ENCODE measurements at regions not wholly inside any gene's neighbourhood (a gene's known extent, or its start where the extent isn't known, plus 50 kb on each side); places are given as distances from the start of the nearest gene placed in this dataset.

DNA sequence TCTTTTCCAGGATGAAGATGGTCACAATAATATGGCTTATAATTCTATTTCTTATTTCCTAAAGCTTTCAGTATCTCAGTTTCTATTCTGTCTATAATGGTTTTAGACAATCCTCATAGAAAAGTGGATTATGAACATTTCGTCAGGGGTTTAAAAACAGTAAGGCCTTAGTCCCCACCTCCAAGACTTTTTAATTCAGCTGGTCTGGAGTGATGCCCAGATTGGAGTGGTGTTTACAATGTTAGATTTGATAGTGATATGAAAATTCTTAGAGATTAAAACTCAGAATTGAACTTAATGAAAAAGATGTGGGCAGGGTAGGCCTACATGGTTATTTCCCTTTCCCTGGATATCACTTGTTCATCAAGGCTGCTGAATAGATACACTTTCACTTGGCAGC is 1238.3 kb downstream of the SORCS3 start:
- DNase-seq (ENCODE audit: low spot score) = no peak

DNA sequence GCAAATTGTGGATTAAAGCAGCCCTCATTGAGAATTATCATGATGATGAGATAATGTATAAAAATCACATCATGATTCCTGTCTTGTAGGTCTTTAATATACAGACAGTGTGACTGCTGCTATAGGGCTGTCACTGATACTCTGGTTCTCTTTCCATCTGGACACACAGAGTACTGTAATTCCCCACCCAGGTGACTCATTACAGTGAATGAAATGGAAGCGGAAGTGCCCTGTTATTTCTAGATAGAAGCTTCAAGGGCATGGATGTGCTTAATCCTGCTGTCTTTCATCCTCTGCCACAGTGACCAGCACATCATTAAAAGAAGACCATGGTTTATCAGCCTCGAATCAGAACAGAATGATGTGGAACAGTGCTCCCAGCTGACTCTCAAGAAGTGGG is 1234.0 kb downstream of the SORCS3 start:
- DNase-seq (ENCODE audit: low spot score) = no peak

DNA sequence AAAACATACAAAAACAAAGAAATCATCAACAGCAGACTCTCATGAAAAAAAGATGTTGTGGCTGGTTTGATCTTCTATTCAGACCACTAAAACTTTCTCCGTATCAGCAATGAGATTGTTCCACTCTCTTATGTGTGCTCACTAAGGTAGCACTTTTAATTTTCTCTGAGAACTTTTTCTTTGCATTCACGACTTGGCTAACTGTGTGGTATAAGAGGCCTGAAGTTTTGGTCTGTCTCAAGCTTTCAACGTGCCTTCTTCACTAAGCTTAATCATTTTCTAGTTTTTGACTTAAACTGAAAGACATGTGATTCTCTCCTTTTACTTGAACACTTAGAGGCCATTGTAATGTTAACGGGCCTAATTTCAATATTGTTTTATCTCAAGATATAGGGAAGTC is 1231.6 kb downstream of the SORCS3 start:
- DNase-seq (ENCODE audit: low spot score) = no peak

DNA sequence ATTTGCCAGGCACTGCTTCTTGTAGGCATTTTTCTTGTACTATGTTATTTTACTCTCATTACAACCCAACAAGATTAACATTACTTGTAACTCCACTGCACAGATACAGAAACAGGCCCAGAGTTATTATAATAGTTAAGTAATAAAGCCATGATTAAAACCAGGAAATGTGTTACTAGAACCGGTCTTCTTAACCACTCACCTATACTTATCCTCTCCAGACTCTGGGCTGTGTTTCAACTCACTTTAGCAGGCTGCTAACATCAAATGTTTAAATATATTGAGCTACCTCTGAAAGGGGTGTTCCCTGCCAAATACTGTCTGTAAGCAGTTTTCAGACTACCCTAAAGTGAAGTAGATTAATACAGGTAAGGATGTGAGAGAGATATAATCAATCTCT is 1227.8 kb downstream of the SORCS3 start:
- DNase-seq (ENCODE audit: low spot score) = no peak

DNA sequence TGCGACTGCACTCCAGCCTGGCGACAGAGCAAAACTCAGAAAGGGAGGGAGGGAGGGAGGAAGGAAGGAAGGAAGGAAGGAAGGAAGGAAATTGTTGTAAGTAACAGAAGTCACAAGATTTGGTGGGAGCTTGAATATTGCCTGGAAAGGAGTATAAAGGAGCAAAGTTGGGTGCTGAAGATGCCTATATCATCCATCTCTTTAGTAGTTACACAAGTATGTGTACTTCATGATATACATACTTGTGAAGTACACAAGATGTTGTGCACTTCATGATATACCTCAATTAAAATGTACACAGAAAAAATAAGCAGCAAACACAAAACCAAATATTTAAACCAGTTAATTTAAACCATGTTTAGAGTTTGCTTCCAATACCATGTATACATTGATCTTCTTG is 1223.8 kb downstream of the SORCS3 start:
- no peak for DNase-seq (ENCODE audit: low spot score)

DNA sequence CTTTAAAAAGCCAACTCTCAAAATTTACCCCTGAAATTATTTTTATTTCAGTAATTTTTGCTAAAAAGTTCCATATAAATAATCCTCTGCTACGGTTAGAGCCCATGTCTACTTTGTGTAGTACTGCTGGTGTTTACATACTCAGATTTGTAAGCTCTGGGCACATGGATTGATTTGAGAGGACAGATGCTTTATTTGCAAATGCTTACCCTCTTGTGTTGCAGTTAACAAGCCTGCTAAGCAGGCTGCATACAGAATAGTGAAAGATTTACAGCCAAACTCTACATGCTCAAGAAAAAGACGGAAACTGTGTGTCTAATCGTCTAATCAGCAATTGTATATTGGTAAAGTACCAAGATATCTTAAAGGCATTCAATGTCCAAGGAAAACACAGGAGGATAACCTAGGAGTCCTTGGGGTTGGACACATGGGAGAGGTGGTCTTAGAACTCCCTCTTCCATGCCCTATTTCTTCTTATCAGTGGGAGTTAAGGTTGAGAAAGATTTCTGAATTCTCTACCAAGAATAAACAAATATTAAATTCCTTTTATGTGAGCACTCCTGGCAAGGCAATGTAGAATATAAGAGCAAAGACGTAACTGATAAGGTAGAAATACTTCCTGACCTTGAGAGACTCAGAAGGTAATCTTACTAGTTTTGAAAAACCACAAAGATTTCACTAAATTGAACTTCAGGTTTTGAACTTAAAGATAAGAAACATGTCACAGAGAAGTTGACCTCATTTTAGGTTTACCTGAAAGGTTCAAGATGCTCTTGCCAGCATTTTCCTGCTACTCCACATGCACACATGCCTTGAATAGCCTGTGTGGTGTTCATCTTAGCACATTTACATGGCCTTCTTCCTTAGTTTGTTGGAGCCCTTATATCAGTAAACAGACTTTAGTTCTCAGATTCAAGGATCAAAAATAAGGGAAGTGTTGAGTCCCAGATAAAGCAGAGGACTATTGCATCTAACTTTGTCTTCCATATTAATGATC is 1216.5 kb downstream of the SORCS3 start:
- no peak for DNase-seq (ENCODE audit: low spot score)

DNA sequence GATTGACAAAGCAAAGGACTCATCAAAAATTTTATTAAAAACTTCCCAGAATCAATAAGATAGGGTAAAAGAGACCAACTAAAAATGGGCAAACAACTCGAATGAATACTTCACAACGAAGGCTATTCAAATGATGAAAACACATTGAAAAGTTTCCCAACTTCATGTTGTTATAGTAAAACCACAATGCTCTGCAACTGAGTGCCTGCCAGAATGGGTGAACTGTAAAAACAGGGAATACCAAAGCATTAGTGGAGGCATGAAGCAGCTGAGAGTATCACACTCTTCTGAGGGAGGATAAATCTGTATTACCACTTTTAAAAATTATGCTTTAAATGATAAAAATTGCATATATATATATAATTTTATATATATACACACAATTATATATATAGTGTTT is 1214.7 kb downstream of the SORCS3 start:
- DNase-seq (ENCODE audit: low spot score) = no peak

DNA sequence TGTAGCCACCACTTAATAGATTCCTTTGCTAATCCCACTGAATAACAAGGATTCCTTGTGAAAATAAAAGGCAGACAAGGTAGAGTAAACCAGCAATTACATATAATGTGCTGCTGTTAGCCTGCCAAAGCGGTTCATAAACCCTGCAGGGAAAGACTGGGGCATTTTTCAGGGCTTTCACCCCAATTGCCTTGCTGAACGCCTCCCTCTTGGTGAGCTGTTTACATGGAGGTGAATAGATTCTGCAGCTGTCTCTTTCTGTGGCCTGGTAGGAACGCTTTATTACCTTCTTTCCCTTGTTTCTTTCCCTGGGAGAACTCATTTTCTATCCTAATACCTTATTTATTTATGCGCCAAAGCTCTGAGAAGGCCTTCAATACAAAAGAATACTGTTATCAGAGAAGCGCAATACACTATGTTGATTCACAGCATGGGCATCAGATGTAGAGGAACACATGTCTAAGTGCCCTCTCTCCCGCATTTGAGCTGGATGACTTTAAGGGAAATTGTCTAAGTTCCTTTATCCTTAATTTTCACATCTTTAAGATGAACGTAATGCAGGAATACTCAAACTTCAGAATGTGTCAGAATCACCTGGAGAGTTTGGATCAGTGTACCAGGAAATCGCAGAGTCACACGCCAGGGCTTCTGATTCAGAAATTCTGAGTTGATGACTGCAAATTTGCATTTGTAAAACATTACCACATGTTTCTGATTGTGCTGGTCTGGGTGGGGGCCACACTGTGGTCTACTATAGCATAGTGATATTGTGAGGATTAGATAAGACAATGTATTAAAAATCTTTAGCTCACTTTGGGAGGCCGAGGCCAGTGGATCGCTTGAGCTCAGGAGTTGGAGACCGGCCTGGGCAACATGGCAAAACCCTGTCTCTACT is 1203.8 kb downstream of the SORCS3 start:
- no peak for DNase-seq (ENCODE audit: low spot score)

DNA sequence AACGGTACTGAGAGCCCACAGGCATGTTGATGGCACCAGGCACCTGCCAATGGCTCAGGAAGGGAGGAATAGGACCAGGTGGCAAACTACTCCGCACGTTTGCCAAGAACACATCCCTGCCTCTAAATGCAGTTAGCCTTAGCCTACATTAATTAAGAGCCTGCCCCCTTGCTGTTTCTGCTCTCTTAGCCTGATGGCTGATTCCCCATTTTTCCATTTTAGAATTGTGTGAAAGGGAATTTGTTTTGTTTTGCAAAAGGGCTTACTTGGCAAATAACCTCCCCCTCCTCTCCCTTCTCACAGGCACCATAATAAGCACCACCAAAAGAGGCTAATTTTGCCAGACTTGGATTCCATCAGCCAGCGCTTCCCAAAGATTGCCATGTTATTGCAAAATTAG is 1203.2 kb downstream of the SORCS3 start:
- DNase-seq (ENCODE audit: low spot score) = no peak

DNA sequence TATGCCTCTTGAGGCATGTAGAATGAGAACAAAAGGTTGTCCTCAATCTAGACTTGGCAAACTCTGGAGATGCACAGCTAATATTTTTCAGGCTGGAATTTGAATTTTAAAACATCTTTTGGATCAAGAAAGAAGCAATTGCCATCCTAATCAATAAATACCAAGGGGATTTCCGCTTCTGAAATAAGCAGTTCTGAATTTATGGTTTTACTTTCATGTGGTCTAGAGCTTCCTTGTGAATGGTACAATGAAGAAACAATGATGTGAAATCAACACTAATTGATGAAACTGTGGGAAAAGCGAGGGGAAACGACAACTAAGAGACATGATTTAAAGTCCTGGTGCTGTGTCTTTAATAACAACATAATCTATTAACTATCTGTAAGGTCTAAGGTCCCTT is 1202.7 kb downstream of the SORCS3 start:
- no peak for DNase-seq (ENCODE audit: low spot score)

DNA sequence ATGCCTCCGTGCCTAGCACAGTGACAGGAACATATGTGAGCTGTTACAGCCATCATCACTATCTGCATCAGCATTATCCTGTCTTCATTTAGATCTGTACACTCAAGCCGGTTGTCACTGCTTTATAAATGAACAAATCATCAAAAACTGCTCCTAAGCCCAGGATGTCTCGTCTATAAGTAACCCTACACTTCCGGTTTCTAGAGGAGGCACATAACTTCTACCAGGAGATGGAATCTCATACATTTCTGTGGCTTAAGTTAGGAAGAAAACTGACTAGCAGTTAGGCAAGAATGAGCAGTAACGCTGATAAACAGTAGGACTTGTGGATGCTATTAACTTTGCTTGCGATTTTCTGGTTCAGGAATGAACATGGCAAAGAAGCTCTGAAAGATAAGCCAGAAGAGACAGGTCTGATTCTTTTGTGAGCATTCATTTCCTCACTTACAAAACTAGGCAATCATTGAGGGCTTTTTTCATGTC is 1199.2 kb downstream of the SORCS3 start:
- DNase-seq (ENCODE audit: low spot score) = no peak

DNA sequence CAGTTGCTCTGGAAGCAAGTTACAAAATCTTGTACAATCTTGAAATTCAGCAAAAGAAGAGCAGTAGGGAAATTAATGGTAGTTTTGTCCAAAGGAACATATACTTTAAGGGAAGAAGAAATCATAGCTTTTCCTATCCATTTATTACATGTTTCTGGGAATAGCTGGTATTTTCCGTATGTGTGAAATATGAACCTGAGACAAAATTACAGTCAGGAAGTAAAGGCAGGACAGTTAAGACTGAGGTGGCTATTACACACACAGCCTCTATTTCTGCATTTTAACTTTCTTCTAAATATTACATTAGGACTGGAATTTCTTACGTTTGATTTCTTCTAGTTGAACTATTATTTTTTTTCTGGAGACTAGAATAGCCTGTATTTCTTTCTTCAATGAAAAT is 1197.3 kb downstream of the SORCS3 start:
- no peak for DNase-seq (ENCODE audit: low spot score)

DNA sequence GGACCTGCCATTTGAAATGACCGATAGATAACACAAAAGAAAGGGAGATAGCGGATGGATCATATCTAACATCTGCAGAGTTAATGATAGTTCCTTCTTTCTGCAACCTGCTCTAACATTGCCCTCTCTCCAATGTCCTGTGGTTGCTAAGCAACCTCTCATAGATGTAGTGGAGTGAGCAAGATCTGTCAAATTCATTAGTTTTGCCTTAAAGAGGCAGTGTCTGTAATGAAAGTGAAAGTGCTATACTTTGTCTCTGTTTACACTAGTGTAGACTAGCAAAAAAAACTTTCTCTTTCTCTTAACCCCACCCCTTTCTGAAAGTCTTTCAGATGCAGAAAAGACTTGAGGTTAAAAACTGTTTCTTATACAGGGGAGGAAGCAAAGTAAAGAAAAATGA is 1196.9 kb downstream of the SORCS3 start:
- peak; percentile 32 for DNase-seq (ENCODE audit: low spot score)

DNA sequence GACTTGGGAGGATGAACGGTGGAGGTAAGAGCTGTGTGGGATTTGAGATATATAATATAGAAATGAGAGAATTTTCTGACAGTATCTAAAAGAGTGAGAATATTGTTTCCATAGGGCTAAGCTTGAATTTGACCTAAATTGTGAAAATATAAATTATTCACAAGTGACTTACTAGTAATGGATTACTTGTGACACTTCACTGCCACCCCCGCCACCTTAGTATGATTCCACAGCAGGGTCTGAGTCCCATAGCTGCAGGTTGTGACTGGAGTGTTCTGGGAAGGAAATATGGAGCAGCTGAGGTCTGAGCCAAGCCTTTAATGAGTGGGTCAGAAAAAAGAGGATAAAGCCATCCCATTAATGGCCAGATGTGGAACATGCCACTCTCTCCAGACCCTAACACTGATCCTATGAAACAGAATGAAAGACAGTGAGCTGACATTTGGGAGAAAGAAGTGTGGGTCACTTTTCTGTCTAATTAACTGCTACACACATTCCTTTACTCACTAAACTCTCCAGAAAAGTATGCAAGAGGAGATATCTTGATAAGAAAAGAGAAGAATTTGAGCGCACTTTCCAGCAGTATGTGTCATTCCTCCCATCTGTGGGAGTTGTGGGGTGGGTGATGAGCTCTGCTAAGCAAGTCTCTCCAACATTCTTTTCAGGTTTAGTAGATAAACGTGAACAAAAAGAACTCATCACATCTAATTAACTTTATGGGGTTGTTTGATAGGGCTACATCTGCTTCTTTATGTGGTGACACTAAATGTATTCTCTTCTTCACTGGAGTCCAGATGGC is 1193.4 kb downstream of the SORCS3 start:
- no peak for DNase-seq (ENCODE audit: low spot score)

DNA sequence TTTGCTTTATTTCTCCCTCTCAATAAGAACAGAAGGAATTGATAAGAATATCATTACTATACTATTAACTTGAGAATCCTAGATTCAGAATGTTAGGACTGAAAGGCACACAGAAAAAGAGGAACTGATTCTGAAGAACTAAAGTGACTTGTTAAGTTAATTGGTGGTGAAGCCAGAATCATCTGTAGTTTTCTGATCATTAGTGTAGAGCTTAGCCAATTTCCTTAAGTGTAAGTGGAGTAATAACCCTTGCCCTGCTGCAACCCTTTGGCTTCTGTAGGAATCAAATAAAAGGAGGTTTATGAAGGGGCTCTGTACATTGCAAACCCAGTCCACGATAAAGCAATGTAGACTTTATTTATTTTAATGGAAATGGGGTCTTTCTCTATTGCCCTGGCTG is 1186.0 kb downstream of the SORCS3 start:
- DNase-seq (ENCODE audit: low spot score) = no peak

DNA sequence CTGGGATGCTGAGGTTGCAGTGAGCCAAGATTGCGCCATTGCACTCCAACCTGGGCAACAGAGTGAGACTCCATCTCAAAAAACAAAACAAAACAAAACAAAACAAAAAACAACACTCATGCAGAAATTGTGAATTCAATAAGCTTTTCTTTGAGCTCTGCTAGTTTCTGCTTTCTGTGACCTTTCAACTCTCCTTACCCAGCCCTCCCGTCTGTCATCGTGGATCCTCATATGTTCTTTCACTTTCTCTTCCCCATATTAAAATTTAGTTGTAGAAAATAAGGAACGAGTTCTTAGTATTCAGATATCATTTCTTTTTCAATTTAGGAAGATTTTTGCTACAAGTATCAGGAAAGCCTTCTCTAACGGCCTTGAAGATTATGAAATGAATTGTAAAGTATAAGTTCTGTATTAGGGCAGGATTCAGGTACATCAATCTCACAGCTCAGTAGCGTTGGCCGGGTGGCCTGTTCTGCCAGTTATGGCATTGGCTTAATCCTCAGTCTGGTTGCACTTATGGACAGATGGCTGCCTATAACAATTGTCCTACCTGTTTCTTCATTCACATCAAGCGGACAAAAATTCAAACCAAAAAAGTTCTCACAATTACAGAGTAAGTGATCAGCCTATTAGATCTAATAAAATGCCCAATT is 1167.0 kb downstream of the SORCS3 start:
- DNase-seq (ENCODE audit: low spot score) = peak; percentile 3

DNA sequence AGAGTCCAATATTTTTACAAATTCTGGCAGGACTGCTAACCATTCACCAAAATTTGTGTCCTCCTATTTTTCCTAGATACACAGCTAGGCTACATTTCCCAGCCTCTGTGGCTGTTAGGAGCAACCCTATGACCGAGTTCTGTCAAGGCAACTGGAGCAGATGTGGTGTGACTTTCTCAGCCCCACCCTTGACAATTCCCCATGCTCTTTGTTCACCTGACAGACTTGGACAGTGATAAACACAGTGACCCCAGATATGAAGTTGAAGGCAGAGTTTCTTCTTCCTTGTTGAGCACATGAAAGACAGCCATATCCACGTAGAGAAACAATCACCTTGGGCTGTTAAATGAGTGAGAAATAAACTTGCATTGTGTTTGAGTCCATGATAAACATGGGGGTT is 1162.1 kb downstream of the SORCS3 start:
- DNase-seq (ENCODE audit: low spot score) = no peak

DNA sequence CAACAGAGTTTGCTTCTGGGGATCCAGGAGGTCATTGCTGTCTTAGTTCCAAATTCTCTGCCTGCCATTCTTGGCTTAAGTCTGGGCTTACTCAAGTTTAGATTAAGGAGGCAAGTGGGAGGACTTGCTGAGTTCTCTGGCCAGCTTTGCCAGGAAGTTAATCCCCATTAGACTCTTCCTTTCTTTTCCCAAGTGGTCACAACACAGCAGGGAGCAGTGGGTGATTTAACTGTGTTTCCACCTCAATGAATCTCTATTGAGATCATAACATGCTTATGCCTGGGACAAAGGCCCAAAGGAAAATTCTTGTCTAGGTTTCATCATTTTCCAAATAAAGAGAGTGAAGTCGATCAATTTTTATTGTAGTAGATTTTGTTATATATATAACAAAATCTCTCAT is 1159.6 kb downstream of the SORCS3 start:
- DNase-seq (ENCODE audit: low spot score) = no peak

DNA sequence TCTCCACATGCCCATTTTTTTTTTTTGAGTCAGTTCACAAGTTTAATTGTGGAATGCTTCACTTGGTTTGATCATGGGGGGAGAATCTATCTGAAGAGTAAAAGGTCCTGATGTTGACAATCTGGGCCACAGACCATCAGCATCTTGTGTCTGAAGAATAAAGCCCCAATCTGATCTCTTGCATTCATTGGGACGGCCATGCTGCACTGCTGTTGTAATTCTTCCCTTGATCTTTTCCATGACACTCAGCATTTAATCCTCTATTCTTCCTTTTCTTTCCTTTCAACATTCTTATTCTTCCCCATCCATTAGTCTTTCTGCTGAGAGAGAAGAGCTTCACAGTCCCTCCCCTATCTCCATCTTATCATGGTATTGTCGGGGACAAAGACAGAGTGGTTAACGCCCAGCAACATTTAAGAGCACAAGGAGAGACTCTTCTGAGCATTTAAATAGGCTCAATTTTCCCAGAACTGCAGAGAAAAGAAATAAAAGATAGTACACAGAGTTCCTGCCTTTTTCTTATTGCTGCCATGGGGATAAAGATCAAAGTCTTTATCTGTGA is 1157.3 kb downstream of the SORCS3 start:
- DNase-seq (ENCODE audit: low spot score) = no peak

DNA sequence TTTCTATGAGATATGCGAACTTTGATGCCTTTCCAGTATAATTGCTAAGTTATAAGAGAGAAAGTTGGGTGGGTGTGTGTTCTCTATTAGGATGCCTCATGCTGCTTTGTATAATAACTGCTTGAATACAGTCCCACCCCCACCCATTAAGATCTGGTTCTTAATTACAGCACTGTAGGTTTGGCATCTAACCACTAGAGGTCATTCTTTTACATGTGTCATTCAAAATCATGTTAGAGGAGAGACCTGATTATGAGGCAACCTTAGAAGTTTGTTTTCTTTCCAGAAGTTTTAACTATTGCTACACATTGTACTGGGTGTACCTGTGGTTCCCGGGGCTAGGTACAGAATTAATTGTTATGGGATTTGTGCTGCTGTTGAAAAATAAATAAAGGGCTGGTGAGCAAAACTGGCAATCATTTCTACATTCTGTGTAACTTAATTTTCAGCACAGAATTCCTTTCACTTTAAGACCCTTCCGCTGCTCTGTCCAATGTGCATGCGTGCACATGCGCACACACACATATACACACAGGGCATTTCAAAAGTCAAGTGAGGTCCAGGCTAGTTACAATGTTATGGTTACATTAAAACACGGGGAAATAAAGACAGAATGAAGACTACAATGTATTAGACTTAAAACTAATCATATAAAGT is 1156.3 kb downstream of the SORCS3 start:
- DNase-seq (ENCODE audit: low spot score) = peak; percentile 59

DNA sequence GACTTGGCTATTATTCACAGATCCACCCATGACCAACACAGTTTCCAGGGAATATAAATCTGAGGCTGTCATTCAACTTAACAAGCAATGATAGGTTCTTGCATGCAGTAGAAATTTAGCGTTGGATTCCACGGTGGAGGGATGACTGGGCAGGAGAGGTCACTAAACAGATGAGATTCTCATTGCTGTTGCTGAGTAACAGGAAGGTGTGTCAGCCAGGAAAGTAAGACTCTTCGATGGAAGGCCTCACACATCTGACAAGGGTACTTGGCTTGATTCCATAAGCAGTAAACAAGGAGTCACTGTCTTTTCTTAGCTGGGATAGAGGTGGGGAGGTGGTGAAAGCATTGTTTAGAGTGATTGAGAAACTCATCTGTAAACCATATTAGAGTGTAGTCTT is 1152.0 kb downstream of the SORCS3 start:
- no peak for DNase-seq (ENCODE audit: low spot score)

Data from NAMALWA (cell line).